IgD-negative memory B cell (primary cell): ENCODE measurements at regions not wholly inside any gene's neighbourhood (a gene's known extent, or its start where the extent isn't known, plus 50 kb on each side); places are given as distances from the start of the nearest gene placed in this dataset.

ENCODE experiments used
- H3K27ac Mint-ChIP-seq, 3 donors: one replicate each; pipeline ENCODE4 v1.8.0; 2020 to 2022; ENCODE audit warnings: mild to moderate bottlenecking in 3 of 3, mixed read lengths in 3 of 3, moderate library complexity in 1 of 3
- H3K27me3 Mint-ChIP-seq: one replicate; pipeline ENCODE4 v1.8.0; 2021; ENCODE audit warnings: mixed read lengths
- H3K36me3 Mint-ChIP-seq: one replicate; pipeline ENCODE4 v1.8.0; 2020; ENCODE audit warnings: mild to moderate bottlenecking, mixed read lengths
- H3K4me1 Mint-ChIP-seq, 3 donors: one replicate each; pipeline ENCODE4 v1.8.0; 2020 to 2022; ENCODE audit warnings: mixed read lengths in 3 of 3, mild to moderate bottlenecking in 1 of 3
- H3K4me3 Mint-ChIP-seq, 4 donors: one replicate each; pipeline ENCODE4 v1.8.0; 2020 to 2022; ENCODE audit warnings: mild to moderate bottlenecking in 4 of 4, mixed read lengths in 4 of 4, moderate library complexity in 3 of 4
- H3K9me3 Mint-ChIP-seq, 3 donors: one replicate each; pipeline ENCODE4 v1.8.0; 2020 to 2021; ENCODE audit warnings: mixed read lengths in 3 of 3, mild to moderate bottlenecking in 1 of 3

- Mint-ChIP-seq H3K4me1 (no peaks in the 10 kb centered on the region), H3K27me3 (peaks cover 3% of the 10 kb centered on the region), H3K9me3 (no peaks in the 10 kb centered on the region), H3K4me3 (no peak overlapping the region), H3K27ac (no peak overlapping the region), H3K36me3 (peaks cover 1% of the 10 kb centered on the region)
Observed at GRCh38 chr1:201605385-201606010, 66.6 kb downstream of the NAV1 start.

GRCh38 chr1:201606096-201606495 is 67.2 kb downstream of the NAV1 start:
- Mint-ChIP-seq H3K36me3 (peaks cover 1% of the 10 kb centered on the region), H3K9me3 (no peaks in the 10 kb centered on the region), H3K27me3 (peaks cover 3% of the 10 kb centered on the region), H3K27ac (no peak overlapping the region), H3K4me1 (no peaks in the 10 kb centered on the region), H3K4me3 (no peak overlapping the region)

GRCh38 chr1:201606623-201607022 is 67.7 kb downstream of the NAV1 start:
- Mint-ChIP-seq H3K27ac (no peak overlapping the region), H3K4me3 (no peak overlapping the region), H3K4me1 (no peaks in the 10 kb centered on the region), H3K36me3 (peaks cover 1% of the 10 kb centered on the region), H3K27me3 (peaks cover under 1% of the 10 kb centered on the region), H3K9me3 (no peaks in the 10 kb centered on the region)

GRCh38 chr1:201608635-201609395 is 69.9 kb downstream of the NAV1 start:
- Mint-ChIP-seq H3K27me3 (peaks cover 3% of the 10 kb centered on the region), H3K4me3 (no peak overlapping the region), H3K9me3 (no peaks in the 10 kb centered on the region), H3K4me1 (no peaks in the 10 kb centered on the region), H3K36me3 (peaks cover 1% of the 10 kb centered on the region), H3K27ac (no peak overlapping the region)

- Mint-ChIP-seq H3K27me3 (peaks cover 4% of the 10 kb centered on the region), H3K4me3 (no peak overlapping the region), H3K36me3 (peaks cover 1% of the 10 kb centered on the region), H3K9me3 (no peaks in the 10 kb centered on the region), H3K27ac (no peak overlapping the region), H3K4me1 (no peaks in the 10 kb centered on the region)
Observed at GRCh38 chr1:201609661-201610318, 70.9 kb downstream of the NAV1 start.

- Mint-ChIP-seq H3K4me1 (no peaks in the 10 kb centered on the region), H3K27ac (no peak overlapping the region), H3K36me3 (peaks cover 1% of the 10 kb centered on the region), H3K4me3 (no peak overlapping the region), H3K27me3 (peaks cover 4% of the 10 kb centered on the region), H3K9me3 (no peaks in the 10 kb centered on the region)
Observed at GRCh38 chr1:201610858-201611257, 71.9 kb downstream of the NAV1 start.

- H3K36me3 Mint-ChIP-seq, result peaks cover 3% of the 10 kb centered on the region
- H3K27me3 Mint-ChIP-seq, result peaks cover 4% of the 10 kb centered on the region
- H3K27ac Mint-ChIP-seq, result no peak overlapping the region
Observed at GRCh38 chr1:201612645-201613044, 73.7 kb downstream of the NAV1 start.

GRCh38 chr1:201614262-201615015 is 75.5 kb downstream of the NAV1 start:
- peaks cover 4% of the 10 kb centered on the region for H3K27me3 Mint-ChIP-seq
- no peaks in the 10 kb centered on the region for H3K9me3 Mint-ChIP-seq
- no peaks in the 10 kb centered on the region for H3K4me1 Mint-ChIP-seq
- no peak overlapping the region for H3K4me3 Mint-ChIP-seq
- peaks cover 4% of the 10 kb centered on the region for H3K36me3 Mint-ChIP-seq
- H3K27ac Mint-ChIP-seq, result no peak overlapping the region

More at GRCh38 chr1:201612645-201613044, 73.7 kb downstream of the NAV1 start:
- no peak overlapping the region for H3K4me3 Mint-ChIP-seq
- H3K9me3 Mint-ChIP-seq, result no peaks in the 10 kb centered on the region
- no peaks in the 10 kb centered on the region for H3K4me1 Mint-ChIP-seq

GRCh38 chr1:201617157-201617556 is 78.2 kb downstream of the NAV1 start:
- no peaks in the 10 kb centered on the region for H3K9me3 Mint-ChIP-seq
- H3K36me3 Mint-ChIP-seq, result peaks cover 4% of the 10 kb centered on the region
- H3K27ac Mint-ChIP-seq, result no peak overlapping the region
- no peaks in the 10 kb centered on the region for H3K4me1 Mint-ChIP-seq
- peaks cover 1% of the 10 kb centered on the region for H3K27me3 Mint-ChIP-seq
- no peak overlapping the region for H3K4me3 Mint-ChIP-seq

- H3K27me3 Mint-ChIP-seq, result peaks cover 1% of the 10 kb centered on the region
Observed at GRCh38 chr1:201618389-201618788, 79.5 kb downstream of the NAV1 start.

GRCh38 chr1:201618905-201619304 is 80.0 kb downstream of the NAV1 start:
- no peak overlapping the region for H3K27ac Mint-ChIP-seq
- no peaks in the 10 kb centered on the region for H3K9me3 Mint-ChIP-seq
- H3K36me3 Mint-ChIP-seq, result peaks cover 4% of the 10 kb centered on the region
- H3K4me1 Mint-ChIP-seq, result peaks cover 0 to 3% (median 0%) of the 10 kb centered on the region in 3 donors
- H3K27me3 Mint-ChIP-seq, result peaks cover 1% of the 10 kb centered on the region
- no peak overlapping the region for H3K4me3 Mint-ChIP-seq

More at GRCh38 chr1:201618389-201618788, 79.5 kb downstream of the NAV1 start:
- Mint-ChIP-seq H3K36me3 (peaks cover 4% of the 10 kb centered on the region), H3K4me1 (peaks cover 0 to 3% (median 0%) of the 10 kb centered on the region in 3 donors), H3K27ac (no peak overlapping the region), H3K4me3 (no peak overlapping the region), H3K9me3 (no peaks in the 10 kb centered on the region)

GRCh38 chr1:201619513-201619912 is 80.6 kb downstream of the NAV1 start:
- H3K27ac Mint-ChIP-seq, result no peak overlapping the region
- no peak overlapping the region for H3K4me3 Mint-ChIP-seq
- H3K27me3 Mint-ChIP-seq, result no peaks in the 10 kb centered on the region
- H3K4me1 Mint-ChIP-seq, result peaks cover 0 to 3% (median 0%) of the 10 kb centered on the region in 3 donors
- no peaks in the 10 kb centered on the region for H3K9me3 Mint-ChIP-seq
- H3K36me3 Mint-ChIP-seq, result peaks cover 4% of the 10 kb centered on the region

GRCh38 chr1:201622353-201622752 is 83.4 kb downstream of the NAV1 start:
- Mint-ChIP-seq H3K4me3 (no peak overlapping the region), H3K27ac (no peak overlapping the region), H3K27me3 (no peaks in the 10 kb centered on the region), H3K4me1 (peaks cover 0 to 3% (median 0%) of the 10 kb centered on the region in 3 donors), H3K36me3 (peaks cover 3% of the 10 kb centered on the region), H3K9me3 (no peaks in the 10 kb centered on the region)

- no peak overlapping the region for H3K27ac Mint-ChIP-seq
- no peak overlapping the region for H3K4me3 Mint-ChIP-seq
- H3K9me3 Mint-ChIP-seq, result no peaks in the 10 kb centered on the region
- H3K27me3 Mint-ChIP-seq, result no peaks in the 10 kb centered on the region
- peaks cover 0 to 3% (median 0%) of the 10 kb centered on the region in 3 donors for H3K4me1 Mint-ChIP-seq
- H3K36me3 Mint-ChIP-seq, result peaks cover 3% of the 10 kb centered on the region
Observed at GRCh38 chr1:201622824-201623223, 83.9 kb downstream of the NAV1 start.

GRCh38 chr1:201624741-201625225 is 85.9 kb downstream of the NAV1 start:
- Mint-ChIP-seq H3K27me3 (no peaks in the 10 kb centered on the region), H3K4me1 (peaks cover 0 to 3% (median 0%) of the 10 kb centered on the region in 3 donors), H3K36me3 (no peaks in the 10 kb centered on the region), H3K9me3 (no peaks in the 10 kb centered on the region), H3K4me3 (no peak overlapping the region), H3K27ac (no peak overlapping the region)
